B cell (primary cell): ENCODE measurements at regions not wholly inside any gene's neighbourhood (a gene's known extent, or its start where the extent isn't known, plus 50 kb on each side); places are given as distances from the start of the nearest gene placed in this dataset.

Experiments
- ATAC-seq: fragments of 200-7000 bp; cut with Tn5 transposase; one replicate; pipeline ENCODE4 v1.10.0; 2021; ENCODE audit warnings: low read depth, mild to moderate bottlenecking, moderate number of reproducible peaks, moderate library complexity
- CTCF ChIA-PET: fragments of 350-600 bp; sonication (Branson Sonifier 250); formaldehyde crosslinking; loops from one replicate; lab custom pipeline; 2021; ENCODE audit warnings: antibody characterized with exemption, inconsistent platforms; lab: Charles Lee
- POLR2A ChIA-PET: fragments of 350-600 bp; sonication (Branson Sonifier 250); formaldehyde crosslinking; loops from one replicate; lab custom pipeline; 2021; ENCODE audit warnings: antibody characterized with exemption; lab: Charles Lee
- DNase-seq: peaks from one replicate; pipeline ENCODE4 v3.0.0; 2013
- H2AFZ ChIP-seq: 2 replicates; pipeline ENCODE4 v1.6.1; 2012; ENCODE audit warnings: mild to moderate bottlenecking, low read depth, low read length; ENCODE audit not compliant: insufficient read depth, poor library complexity, severe bottlenecking
- H3K27ac ChIP-seq, 2 donors: 1 replicate in 1 of 2; 2 replicates in 1 of 2; pipeline ENCODE4 v1.5.1; 2012 to 2013; ENCODE audit warnings: low read length in 2 of 2, mild to moderate bottlenecking in 2 of 2, moderate library complexity in 1 of 2
- H3K27me3 ChIP-seq, 4 experiments: fragments of 200-600 bp in 1 of 4; sonication (generic) in 1 of 4; replicated peaks in 1 of 4; 1 replicate in 2 of 4; 2 replicates in 2 of 4; pipeline versions ENCODE4 v1.6.1 to v1.7.0; 2013 to 2016; ENCODE audit warnings: low read length in 3 of 4, mild to moderate bottlenecking in 2 of 4, mixed read lengths in 1 of 4, moderate library complexity in 1 of 4; ENCODE audit not compliant: insufficient read depth in 4 of 4, control insufficient read depth in 3 of 4; ENCODE audit errors: control extremely low read depth in 1 of 4
- H3K36me3 ChIP-seq, 2 experiments: replicated peaks in 1 of 2; 1 replicate in 1 of 2; 2 replicates in 1 of 2; pipeline versions ENCODE4 v1.6.1 to v1.7.1; 2013; ENCODE audit warnings: low read length in 1 of 2; ENCODE audit not compliant: insufficient read depth in 2 of 2, control insufficient read depth in 1 of 2; ENCODE audit errors: control extremely low read depth in 1 of 2, extremely low read depth in 1 of 2
- H3K4me1 ChIP-seq, 2 donors: fragments of 200-600 bp in 1 of 2; sonication (generic) in 1 of 2; 1 replicate in 1 of 2; 2 replicates in 1 of 2; pipeline versions ENCODE4 v1.5.1 to v1.6.1; 2013 to 2017; ENCODE audit warnings: low read length in 2 of 2; ENCODE audit not compliant: control insufficient read depth in 2 of 2, insufficient read depth in 2 of 2
- H3K4me2 ChIP-seq: replicated peaks from 2 replicates; pipeline ENCODE3; 2012; ENCODE audit warnings: mild to moderate bottlenecking, low read depth, low read length; ENCODE audit not compliant: poor library complexity, severe bottlenecking
- H3K4me3 ChIP-seq, 5 experiments: fragments of 200-600 bp in 1 of 5; sonication (generic) in 1 of 5; 1 replicate in 3 of 5; 2 replicates in 2 of 5; pipeline versions ENCODE4 v1.5.1 to v1.7.0; 2011 to 2016; ENCODE audit warnings: low read length in 4 of 5, mild to moderate bottlenecking in 4 of 5, low read depth in 2 of 5, control low read depth in 1 of 5, moderate library complexity in 1 of 5; ENCODE audit not compliant: insufficient read depth in 1 of 5; ENCODE audit errors: control extremely low read depth in 1 of 5, extremely low read depth in 1 of 5
- H3K79me2 ChIP-seq: fragments of 200-600 bp; sonication (generic); one replicate; pipeline ENCODE4 v1.6.0; 2016; ENCODE audit warnings: low read length; ENCODE audit not compliant: control insufficient read depth, insufficient read depth
- H3K9ac ChIP-seq: fragments of 200-600 bp; sonication (generic); 2 replicates; pipeline ENCODE4 v1.6.1; 2017; ENCODE audit warnings: mild to moderate bottlenecking, low read length, moderate library complexity
- H3K9me3 ChIP-seq, 3 donors: one replicate each; pipeline versions ENCODE4 v1.6.1 to v1.7.1; 2013; ENCODE audit warnings: low read length in 2 of 3; ENCODE audit not compliant: control insufficient read depth in 2 of 3, insufficient read depth in 1 of 3; ENCODE audit errors: control extremely low read depth in 1 of 3
- H4K20me1 ChIP-seq: 2 replicates; pipeline ENCODE4 v1.6.0; 2012; ENCODE audit warnings: mild to moderate bottlenecking, low read length; ENCODE audit not compliant: insufficient read depth, control insufficient read depth, poor library complexity, severe bottlenecking
- H3K27ac Mint-ChIP-seq: one replicate; pipeline ENCODE4 v1.8.0; 2021; ENCODE audit warnings: mixed read lengths
- H3K27me3 Mint-ChIP-seq: one replicate; pipeline ENCODE4 v1.8.0; 2021; ENCODE audit warnings: mixed read lengths
- H3K4me1 Mint-ChIP-seq: one replicate; pipeline ENCODE4 v1.8.0; 2021; ENCODE audit warnings: mixed read lengths
- H3K4me3 Mint-ChIP-seq: one replicate; pipeline ENCODE4 v1.8.0; 2021; ENCODE audit warnings: mixed read lengths
- H3K9me3 Mint-ChIP-seq: one replicate; pipeline ENCODE4 v1.8.0; 2022; ENCODE audit warnings: mixed read lengths; ENCODE audit not compliant: insufficient read depth
- CTCF ChIP-seq: fragments of 200-600 bp; IDR thresholded peaks from one replicate; pipeline ENCODE4 v1.8.0; 2022; ENCODE audit warnings: antibody characterized with exemption, mild to moderate bottlenecking
- EZH2 ChIP-seq: IDR thresholded peaks from 2 replicates; pipeline ENCODE4 v1.6.1; 2012; ENCODE audit warnings: borderline replicate concordance, low read depth, mild to moderate bottlenecking, moderate library complexity, low read length; ENCODE audit not compliant: insufficient read depth, poor library complexity, severe bottlenecking
- WGBS: methylation state at CpG from one replicate; pipeline ENCODE4 v1.1.5; 2013; ENCODE audit warnings: missing lambda C conversion rate; ENCODE audit not compliant: insufficient coverage; 5-methylcytosine and 5-hydroxymethylcytosine counted together
- intact Hi-C: fragments of 100-400 bp; cut with micrococcal nuclease; formaldehyde crosslinking; loops from one replicate; pipeline ENCODE4 v1.10.0; 2022

GRCh38 chr1:42033629-42034028 is 114.9 kb upstream of the HIVEP3 start:
- H3K4me2 ChIP-seq: no peak overlapping the region
- WGBS: no CpG with 5 or more reads among the region's 1 CpG
- TF ChIP-seq CTCF (no peak), EZH2 (no peak)
- H3K27ac Mint-ChIP-seq: no peak overlapping the region
- H3K4me3 Mint-ChIP-seq: peak overlapping the region; percentile 44
- no peak overlapping the region for H3K9ac ChIP-seq
- peaks cover 0 to 6% (median 0%) of the 10 kb centered on the region in 4 experiments for H3K27me3 ChIP-seq
- CTCF ChIA-PET: no interaction called here
- no peak for DNase-seq
- H3K27me3 Mint-ChIP-seq: peaks cover 21% of the 10 kb centered on the region
- H3K4me1 Mint-ChIP-seq: peaks cover 12% of the 10 kb centered on the region
- H3K4me1 ChIP-seq: peaks cover 15% of the 10 kb centered on the region in 2 donors
- no peak overlapping the region for H3K4me3 ChIP-seq
- H3K9me3 ChIP-seq: no peaks in the 10 kb centered on the region
- no peaks in the 10 kb centered on the region for H3K36me3 ChIP-seq
- H3K79me2 ChIP-seq: no peaks in the 10 kb centered on the region
- ATAC-seq: no peak
- no peaks in the 10 kb centered on the region for H4K20me1 ChIP-seq
- no peak overlapping the region for H3K27ac ChIP-seq
- POLR2A ChIA-PET: no interaction called here
- no peaks in the 10 kb centered on the region for H3K9me3 Mint-ChIP-seq
- intact Hi-C loops: loop anchor here (10.0 kb wide), 4 partner anchors 279 to 459 kb away; no protein-coding TSS in a partner anchor
- no peak overlapping the region for H2AFZ ChIP-seq

- no peak overlapping the region for H3K27ac Mint-ChIP-seq
- Histone ChIP-seq H3K4me1 (peaks cover 0 to 4% of the 10 kb centered on the region in 2 donors), H3K4me2 (no peak overlapping the region), H3K9ac (no peak overlapping the region), H3K36me3 (no peaks in the 10 kb centered on the region), H2AFZ (no peak overlapping the region), H3K79me2 (no peaks in the 10 kb centered on the region), H3K9me3 (peaks cover 0 to 1% (median 0%) of the 10 kb centered on the region in 3 donors), H4K20me1 (no peaks in the 10 kb centered on the region), H3K4me3 (no peak overlapping the region), H3K27me3 (no peaks in the 10 kb centered on the region), H3K27ac (no peak overlapping the region)
- peaks cover 3% of the 10 kb centered on the region for H3K4me1 Mint-ChIP-seq
- TF ChIP-seq CTCF (no peak), EZH2 (no peak)
- CTCF ChIA-PET: no interaction called here
- H3K4me3 Mint-ChIP-seq: no peak overlapping the region
- H3K9me3 Mint-ChIP-seq: no peaks in the 10 kb centered on the region
- POLR2A ChIA-PET: no interaction called here
- no CpG with 5 or more reads among the region's 3 CpGs for WGBS
- H3K27me3 Mint-ChIP-seq: peaks cover 19% of the 10 kb centered on the region
- intact Hi-C loops: no loop called here
- ATAC-seq (no peak), DNase-seq (no peak)
Measured at GRCh38 chr1:42017730-42018129, 99.0 kb upstream of the HIVEP3 start.
